ENCODE measurements at regions not wholly inside any gene's neighbourhood (a gene's known extent, or its start where the extent isn't known, plus 50 kb on each side); places are given as distances from the start of the nearest gene placed in this dataset.

DNA sequence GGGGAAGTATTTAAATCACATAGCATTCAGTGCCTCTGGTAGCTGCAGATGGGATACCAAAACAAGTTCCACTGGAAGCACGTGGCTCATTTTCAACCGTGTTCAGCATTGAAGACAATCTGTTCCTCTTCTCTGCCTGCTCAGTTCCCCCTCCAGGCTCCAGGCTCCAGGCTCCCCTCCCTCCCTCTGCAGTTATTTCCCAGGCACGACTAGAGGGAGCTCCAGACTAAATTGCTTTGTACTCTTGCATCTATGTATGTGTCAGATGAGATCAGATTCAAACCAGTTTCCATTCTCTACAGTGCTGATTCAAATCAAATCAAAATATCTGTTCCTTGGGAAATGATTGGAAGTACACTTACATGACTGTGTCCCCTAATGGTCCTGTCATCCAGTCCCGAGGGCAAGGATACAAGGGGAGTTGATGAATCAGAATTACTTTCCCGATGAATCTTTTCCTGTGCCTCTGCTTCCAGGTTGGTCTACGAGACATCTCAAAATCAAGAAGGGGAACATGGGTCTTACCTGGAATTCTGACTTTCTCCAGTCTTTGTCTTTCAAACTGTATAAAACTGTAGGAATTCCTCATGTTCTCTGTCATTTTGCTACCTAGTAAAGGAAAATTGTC is 600.5 kb downstream of the EDEM1 start:
- DNase-seq (ENCODE audit: extremely low read depth, low read depth): no peak

DNA sequence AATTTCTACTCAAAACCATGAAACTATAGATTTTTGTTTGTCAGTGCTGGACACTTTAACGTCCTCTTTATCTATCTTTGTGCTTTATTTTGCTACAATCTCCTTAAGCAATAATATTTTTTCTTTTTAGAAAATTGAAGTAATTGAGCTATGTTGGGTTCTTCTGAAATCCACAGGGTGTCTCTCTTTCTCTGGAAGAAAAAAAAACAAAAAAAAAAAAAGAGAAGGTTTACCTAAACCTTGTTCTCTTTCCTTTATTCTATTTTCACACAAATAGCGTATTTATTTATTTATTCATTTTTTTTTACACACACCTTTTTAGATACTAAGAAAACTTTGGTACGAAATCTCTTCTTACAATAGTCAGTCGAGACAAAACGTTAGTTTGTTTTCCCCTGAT is 601.0 kb downstream of the EDEM1 start:
- DNase-seq (ENCODE audit: extremely low read depth, low read depth): no peak

DNA sequence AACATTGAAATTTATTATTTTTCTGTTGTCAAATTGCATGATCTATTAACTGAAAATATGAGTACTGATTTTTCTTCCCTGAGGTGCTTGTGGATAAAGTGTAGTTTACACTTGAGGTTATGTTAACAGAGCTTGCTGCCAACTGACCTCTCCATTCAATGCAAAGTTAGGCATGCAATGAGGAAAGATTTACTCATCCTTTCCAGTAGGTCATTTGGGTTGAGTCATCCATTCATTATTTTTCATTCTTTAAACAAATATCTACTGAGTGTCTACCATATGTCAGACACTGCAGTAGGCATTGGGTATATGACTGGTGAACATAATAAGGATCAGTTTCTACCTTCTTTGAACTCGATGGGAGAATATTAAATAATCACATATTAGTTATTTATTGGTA is 604.1 kb downstream of the EDEM1 start:
- DNase-seq (ENCODE audit: extremely low read depth, low read depth): no peak

DNA sequence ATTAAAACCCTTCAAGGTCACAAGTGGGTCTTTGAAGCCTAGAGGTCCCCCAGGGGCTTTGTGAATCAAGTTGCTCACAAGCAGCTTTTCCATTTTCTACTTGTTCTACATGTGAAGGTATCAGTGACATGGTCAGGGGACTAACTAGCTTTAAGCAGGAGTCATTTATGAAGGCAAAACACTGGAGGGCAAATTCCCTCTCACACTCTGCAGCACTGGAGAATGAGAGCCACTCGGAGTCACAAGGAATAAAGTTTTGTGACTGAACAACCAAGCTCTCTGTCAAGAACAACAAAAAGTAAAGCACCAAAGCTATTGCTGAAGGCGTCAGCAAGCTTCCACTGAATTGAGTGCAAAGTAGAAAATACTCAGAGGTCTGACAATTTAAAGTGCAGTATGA is 609.0 kb downstream of the EDEM1 start:
- DNase-seq (ENCODE audit: extremely low read depth, low read depth): no peak

DNA sequence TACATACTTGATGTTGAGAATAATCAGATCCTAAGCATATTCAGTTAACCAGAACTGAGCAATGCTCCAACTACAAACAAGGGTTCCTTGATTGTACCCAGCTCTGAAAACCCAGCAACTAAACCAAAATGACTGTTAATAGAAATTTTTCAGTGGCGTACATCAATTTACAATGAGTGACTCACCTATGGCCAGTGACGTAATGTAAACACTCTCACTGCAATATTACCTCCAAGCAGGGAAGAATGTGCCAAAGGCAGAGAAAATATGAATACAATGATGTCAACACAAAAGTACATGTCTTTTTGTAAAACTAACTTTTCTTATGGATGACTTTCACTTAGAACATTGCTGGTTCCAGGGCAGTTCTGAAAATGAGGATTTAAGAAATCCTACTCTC is 611.3 kb downstream of the EDEM1 start:
- no peak for DNase-seq (ENCODE audit: extremely low read depth, low read depth)

DNA sequence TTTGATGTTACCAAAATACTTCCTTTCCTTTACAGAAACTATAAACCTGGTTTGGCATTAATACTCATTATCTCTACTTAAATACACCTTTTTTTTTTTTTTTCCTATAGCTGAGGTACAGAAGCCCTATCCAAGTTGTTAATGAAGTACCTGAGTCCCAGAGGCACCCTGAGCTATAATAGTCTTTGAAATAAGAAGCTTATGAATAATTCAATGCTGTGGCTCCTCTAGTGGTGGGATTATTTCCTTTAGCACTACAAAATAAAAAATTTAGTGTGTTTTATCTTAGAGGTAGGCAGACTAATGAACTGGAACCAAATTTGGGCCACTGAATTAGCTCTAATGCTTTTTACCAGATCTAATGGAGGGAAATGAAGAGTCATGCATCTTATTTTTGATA is 611.9 kb downstream of the EDEM1 start:
- no peak for DNase-seq (ENCODE audit: extremely low read depth, low read depth)

DNA sequence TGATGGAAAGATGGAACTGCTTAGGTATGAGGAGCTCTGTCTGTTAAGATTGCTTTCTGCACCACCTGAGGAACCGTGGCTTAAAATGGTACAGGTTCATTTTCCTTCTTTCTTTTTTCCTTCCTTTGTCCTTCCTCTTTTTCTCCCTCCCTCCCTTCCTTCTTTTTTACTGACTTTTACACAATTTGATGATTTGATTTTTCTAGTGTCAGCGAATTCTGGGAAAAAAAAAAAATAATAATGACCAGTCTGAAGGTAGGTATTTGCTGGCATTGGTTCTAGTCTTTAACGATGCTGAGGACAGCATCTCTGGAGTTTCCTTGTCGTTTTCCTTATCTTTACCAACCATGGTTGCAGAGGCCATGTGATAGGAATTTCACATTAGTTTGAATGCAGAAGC is 613.5 kb downstream of the EDEM1 start:
- no peak for DNase-seq (ENCODE audit: extremely low read depth, low read depth)

DNA sequence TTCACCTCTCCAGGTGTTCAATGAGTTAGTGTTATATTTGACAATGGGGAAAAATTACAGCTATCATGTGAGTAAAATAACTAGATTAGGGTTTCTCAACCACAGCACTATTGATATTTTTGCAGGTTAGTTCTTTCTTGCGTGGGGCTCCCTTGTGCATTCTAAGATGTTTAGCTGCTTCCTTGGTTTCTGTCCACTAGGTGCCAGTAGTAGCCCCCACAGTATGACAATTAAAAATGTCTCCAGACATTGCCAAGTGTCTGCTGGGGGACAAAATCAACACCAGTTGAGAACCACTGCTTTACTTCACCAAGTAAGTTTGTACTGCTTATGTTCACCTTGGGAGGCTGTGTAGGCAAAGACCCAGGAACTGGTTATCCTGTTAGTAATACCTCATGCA is 618.7 kb downstream of the EDEM1 start:
- no peak for DNase-seq (ENCODE audit: extremely low read depth, low read depth)

DNA sequence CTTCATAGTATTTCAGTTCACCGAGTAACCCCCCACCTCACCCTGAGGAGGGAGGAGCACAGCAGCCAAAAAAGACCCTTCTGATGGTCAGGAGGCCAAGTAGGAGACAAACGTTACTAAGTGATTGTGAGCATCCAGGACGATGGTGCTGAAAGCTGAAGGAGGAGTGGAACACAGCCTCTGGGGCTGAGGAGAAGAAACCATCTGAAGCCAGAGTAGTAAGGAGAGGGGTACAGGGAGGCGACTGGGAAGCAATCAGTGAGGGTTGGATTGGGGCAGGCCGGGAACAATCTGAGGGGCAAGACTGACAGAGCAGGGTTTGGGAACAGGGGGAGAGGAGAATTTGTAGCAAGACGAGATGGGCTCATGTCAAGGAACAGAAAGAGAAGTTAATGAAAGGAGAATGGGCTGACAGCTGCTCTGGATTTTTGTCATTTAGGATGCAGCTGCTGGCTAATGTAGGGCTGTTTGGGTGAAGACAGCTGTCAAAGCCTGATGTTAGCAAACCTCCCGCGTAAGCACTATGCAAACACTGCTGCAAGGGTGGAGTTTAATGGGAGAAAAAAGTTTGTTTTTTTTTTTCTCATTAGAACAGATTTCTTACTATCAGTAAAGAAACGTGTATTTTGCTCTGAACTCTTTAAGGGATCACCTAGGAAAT is 622.2 kb downstream of the EDEM1 start:
- no peak for DNase-seq (ENCODE audit: extremely low read depth, low read depth)

DNA sequence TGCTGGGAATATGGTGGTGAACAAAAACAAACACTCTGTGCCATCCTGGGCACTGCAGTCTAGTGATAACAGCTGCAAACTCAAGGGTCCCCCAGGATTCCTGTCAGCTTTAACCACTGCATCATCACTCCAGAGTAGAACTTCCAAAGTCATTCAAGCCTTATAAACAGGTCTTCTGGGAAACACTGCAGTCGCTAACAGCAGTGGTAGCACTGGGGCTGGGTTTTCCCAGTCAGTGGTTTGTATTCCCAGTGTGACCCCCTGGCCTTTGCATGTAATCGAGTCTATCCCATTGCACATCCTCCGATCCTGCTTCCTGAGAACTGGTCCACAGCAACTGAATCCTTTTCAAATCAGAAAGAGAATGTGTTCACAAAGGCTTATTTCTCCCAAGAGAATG is 623.5 kb downstream of the EDEM1 start:
- no peak for DNase-seq (ENCODE audit: extremely low read depth, low read depth)

DNA sequence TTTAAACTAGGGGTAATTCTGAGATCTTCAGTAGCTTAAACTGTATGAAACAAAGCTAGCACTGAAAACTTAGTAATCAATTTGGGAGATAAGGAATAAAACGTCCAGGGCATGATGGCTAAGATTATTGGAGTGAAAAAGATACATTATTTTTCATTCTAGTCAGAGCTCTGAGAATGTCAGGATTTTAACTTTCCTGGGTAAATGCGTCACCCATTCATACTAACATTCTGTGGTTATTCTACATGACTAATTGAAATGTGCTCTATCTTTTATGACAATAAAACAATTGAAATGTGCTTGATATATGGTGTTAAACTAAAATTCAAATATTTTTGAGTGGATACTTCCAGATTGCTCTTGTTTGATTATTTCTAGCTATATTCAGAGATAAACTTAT is 626.0 kb downstream of the EDEM1 start:
- no peak for DNase-seq (ENCODE audit: extremely low read depth, low read depth)

DNA sequence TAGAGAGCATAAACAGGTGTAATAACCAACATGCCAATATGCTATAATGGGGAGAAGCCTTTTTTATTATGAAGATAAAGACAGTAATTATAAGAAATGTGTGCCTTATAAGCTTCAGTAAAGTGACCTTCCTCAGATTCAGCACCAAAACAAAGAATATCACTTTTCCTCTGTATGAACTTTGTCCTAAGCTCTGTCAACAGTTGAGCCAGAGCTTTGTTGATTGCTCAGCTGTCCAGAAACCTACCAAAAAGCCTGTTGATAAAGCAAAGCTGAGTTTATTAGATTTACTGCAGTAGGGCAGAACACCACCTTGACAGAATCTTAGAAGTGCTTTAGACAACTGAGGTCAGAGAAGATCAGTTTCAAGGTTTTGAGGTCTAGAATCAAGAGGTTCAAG is 635.3 kb downstream of the EDEM1 start:
- no peak for DNase-seq (ENCODE audit: extremely low read depth, low read depth)

DNA sequence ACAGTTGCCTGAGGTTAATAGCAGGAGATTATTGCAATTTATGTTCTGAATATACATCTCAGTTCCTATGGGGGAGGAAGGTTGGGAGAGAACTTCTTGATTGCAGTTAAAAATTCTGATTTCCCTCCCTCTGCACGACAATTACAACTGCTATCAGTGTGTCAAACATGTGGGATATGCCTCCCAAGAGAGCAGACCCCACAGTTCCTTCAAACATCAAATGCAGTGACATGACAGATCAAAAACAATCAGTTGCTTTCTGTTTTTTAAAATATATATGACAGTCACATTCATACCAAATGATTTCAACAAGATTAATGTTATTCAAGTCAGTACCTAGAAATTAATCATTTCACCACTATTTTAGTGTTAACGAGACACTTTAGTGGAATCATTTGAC is 639.0 kb downstream of the EDEM1 start:
- DNase-seq (ENCODE audit: extremely low read depth, low read depth): no peak

DNA sequence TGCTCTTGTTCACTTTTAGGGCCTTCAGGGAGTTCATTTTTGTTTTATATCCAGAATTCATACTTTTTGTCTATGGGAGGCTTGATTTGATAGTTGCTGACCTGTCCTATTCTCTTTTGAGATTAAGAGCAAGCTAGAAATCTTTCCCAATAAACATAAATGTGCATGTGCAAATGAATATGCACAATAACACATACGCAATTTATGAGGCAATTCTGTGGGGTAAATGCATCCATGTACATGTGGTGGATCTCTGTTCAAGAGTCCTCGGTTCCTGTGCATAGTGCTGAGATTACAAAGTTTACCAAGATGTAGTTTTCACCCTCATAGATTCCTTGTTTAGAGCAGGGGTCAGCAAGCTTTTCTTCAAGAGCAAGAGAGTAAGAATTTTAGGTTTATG is 640.7 kb downstream of the EDEM1 start:
- no peak for DNase-seq (ENCODE audit: extremely low read depth, low read depth)

DNA sequence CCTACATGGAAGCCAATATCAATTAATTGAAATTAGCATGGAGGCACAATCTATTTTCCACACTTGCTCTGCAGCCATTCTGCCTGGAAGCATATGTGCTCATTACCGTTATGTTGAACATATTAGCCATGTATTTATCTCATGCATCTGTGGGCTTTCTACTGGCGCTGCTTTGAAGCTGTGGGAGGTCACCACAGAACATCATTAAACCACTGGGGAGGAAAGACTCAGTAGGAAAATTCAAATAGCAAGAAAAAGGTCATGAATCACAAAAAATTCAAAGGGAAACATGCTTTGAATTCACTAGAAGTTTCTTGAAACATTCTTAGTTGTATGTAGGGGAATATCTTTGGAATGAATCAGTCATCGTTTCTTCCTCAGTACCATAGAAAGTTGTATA is 652.5 kb downstream of the EDEM1 start:
- DNase-seq (ENCODE audit: extremely low read depth, low read depth): no peak

DNA sequence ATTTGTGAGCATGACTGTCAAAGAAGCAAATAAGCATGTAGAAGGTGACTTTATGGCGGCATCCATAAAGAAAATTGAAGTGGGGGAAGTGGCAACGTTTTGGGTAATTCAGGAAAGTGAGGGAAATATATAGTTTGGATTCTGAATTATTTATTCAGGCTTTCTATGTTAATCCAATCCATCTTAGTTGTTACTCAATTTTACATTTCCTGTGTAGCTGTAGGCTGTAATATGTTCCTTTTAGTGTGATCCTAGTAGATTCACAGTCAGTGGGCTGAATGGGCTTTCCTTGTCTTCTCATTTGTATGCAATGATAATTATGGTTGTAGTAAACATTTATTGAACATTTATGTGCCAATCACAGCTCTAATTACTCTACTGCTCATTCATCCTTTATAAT is 654.1 kb downstream of the EDEM1 start:
- no peak for DNase-seq (ENCODE audit: extremely low read depth, low read depth)

DNA sequence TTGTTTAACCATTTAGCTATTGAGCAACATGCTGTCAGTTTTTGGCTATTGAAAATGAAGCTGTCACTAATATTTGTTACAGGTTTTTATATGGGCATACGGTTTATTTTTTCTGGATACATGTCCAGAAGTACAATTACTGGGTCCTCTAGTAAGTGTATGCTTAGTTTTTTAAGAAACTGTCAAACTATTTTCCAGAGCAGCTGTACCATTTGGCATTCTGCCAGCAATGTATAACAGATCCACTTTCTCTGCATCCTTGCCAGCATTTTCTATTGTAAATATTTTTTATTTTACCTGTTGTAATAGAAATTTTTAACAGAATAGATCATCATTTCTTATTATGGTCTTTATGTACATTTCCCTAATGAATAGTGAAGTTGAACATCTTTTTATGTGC is 658.8 kb downstream of the EDEM1 start:
- no peak for DNase-seq (ENCODE audit: extremely low read depth, low read depth)

DNA sequence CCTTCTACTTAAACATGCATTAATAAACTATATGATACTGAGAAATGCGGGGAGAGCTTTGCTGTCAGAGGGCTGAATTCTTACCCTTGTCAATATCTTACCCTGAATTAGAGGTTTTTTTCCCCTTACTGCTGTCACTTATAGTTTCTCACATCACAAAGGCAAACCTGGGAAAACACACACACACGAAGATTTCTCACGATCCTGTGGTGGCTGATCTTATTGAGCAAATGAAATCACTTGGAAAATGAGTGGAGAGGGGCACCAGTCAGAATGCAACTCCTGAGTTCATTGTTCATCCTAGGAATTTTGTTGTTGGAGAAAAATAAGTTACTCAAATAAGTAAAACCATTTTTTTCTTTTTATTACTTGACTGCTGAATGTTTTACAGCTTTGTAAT is 673.6 kb downstream of the EDEM1 start:
- DNase-seq (ENCODE audit: extremely low read depth, low read depth): no peak

DNA sequence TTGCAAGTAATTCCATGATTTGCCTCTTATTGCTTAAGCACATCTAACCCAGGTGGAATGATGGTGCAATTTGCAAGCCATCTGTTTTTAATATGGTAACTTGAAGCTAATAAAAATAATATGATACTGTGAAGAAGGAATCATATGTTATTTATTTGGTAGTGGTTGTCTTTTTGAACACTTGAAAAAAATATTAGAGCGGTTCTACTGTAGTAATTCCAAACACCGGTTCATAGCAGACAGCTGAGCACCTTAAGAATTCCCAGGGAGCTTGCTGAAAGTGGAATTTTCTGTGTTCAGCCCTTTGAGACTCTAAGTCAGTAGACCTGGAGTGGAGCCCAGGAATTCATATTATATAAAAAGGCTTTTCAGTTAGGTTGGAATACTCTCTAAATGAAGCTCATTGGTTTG is 687.4 kb downstream of the EDEM1 start:
- DNase-seq (ENCODE audit: extremely low read depth, low read depth): no peak

DNA sequence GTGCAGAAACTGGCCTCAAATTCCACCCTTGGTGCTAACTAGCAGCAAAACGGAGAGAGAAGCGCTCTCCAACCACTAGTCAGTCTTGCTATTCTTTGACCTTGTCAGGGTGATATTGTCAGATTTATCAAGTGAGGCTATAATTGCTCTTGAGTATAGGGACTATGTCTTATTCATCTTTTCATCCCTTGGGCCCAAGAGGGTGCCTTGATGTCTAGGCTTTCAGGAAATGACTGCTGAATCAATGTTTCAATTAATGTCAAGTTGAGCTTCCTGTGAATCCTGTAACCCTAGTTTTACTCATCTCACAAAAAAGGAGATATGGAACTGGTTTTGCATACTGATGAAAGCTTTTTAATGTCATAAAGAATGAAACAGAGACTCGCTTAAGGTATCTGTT is 701.3 kb downstream of the EDEM1 start:
- no peak for DNase-seq (ENCODE audit: extremely low read depth, low read depth)

DNA sequence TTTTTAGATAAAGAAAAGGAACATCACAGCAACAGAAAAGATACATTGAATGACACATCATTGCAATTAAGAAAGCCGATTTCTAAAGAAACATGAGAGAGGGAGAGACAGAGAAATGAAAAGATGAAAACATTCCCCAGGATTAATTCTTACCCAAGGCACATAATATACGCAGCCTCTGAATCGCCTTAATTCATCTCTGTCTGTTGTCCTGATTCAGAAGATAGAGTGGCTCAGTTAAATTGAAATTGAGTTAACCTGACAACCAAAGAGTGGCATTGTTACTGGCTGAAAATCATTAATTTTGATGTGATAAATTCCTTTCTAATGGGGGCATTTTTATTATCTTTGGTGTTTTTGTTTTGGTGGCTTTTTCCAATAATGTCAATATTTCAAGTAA is 701.9 kb downstream of the EDEM1 start:
- DNase-seq (ENCODE audit: extremely low read depth, low read depth): no peak

DNA sequence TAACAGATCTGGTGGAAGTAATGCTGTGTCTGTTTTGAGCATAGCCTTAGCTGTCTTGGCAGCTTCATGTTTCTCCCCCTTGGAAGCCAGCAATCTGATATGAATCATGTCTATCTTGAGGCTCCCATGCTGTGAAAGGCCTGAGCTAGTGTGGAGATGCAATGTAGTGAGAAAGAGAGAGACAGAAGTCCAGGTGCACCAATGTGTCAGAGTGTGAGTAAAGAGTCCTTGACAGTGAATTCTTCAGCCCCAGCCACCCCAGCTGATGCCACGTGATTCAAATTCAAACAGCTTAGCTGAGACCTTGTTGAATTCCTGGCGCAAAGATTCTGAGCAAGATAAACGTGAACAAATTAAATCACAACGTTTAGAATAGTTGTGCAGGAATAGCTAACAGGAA is 704.2 kb downstream of the EDEM1 start:
- DNase-seq (ENCODE audit: extremely low read depth, low read depth): no peak

DNA sequence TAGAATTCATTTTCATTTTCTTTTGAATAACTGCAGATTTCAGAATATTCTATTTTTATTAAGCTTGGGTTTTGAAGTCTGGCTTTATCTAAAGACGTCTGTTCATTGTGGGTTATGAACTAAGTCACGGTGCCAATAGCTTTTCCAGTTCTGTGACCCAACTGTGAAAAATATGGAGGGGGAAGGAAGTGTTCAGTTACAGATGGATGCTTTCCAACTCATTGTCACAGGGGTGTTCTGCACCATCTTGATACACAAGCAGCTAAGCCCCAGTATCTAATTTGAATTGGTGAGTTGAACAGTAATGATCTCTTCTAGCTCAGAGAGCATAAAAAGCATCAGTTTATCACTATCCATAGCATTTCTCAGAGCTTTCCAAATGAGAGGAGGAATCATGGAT is 710.6 kb downstream of the EDEM1 start:
- DNase-seq (ENCODE audit: extremely low read depth, low read depth): no peak

Measured in NCI-H460 (cell line).